ENCODE measurements at regions not wholly inside any gene's neighbourhood (a gene's known extent, or its start where the extent isn't known, plus 50 kb on each side); places are given as distances from the start of the nearest gene placed in this dataset.

- TF ChIP-seq CTCF (IDR thresholded peaks at IDR 0.05) = no peak
- no peak overlapping the region for H3K4me3 ChIP-seq
- DNase-seq (ENCODE audit: low spot score) = no peak
- H3K27ac ChIP-seq = no peak overlapping the region
- H3K36me3 ChIP-seq = no peaks in the 10 kb centered on the region
- H3K27me3 ChIP-seq = no peaks in the 10 kb centered on the region
- no peaks in the 10 kb centered on the region for H3K9me3 ChIP-seq
- no peaks in the 10 kb centered on the region for H3K4me1 ChIP-seq
These were observed 161.2 kb upstream of the ECI2 start for GRCh38 chr6:4296552-4296951.

DNA sequence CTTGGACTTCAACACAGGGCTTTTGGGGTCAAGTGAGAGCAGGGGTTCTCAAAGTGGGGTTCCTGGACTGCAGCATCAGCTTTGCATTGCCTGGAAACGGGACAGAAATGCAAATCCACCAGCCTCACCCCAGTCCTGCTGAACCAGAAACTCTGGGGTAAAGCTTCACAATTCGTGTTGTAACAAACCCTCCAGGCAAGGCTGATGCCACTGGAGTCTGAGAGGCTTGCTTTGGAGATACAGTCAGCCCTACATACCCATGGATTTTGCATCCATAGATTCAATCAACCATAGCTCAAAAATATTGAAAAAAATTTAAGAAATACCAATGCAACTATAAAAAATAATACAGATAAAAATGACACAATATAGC is 160.4 kb upstream of the ECI2 start:
- Histone ChIP-seq H3K9me3 (no peaks in the 10 kb centered on the region), H3K4me3 (no peak overlapping the region), H3K36me3 (no peaks in the 10 kb centered on the region), H3K27ac (no peak overlapping the region), H3K27me3 (no peaks in the 10 kb centered on the region), H3K4me1 (no peaks in the 10 kb centered on the region)
- TF ChIP-seq CTCF (IDR thresholded peaks at IDR 0.05) = no peak
- no peak for DNase-seq (ENCODE audit: low spot score)

DNA sequence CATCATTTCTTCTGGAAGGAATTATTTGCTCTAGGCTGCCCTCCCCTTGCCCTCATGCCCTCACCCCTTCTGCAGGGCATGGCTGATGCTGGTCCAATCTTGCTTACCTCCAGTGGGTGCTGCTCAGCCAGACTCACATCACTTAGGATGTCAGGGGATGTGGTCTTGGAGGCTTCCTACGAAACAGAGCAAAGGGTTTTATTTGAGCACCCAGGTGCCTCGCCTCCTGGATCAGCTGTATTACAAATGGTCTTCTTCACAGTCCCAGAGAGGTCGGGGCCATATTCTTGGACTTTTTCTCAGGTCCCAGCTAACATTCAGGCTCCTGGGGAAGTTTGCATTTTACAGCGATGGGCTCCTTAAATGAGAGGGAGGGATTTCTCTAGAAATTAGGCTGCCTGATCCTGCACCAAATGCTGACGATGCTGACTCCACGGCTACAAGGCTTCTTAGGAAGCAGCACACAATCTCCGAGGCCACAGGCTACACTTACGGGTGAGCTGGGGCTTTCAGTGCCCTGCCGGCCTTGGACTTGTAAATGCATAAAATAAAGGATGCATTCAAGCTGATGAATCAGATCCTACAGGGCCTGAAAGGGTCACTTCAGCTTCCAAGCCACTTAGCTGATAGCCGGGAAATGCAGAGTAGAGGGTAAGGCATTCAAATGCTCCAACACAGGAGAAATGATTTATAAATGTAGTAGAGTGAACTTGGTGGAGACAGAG is 159.8 kb upstream of the ECI2 start:
- TF ChIP-seq CTCF (IDR thresholded peaks at IDR 0.05) = no peak
- no peak for DNase-seq (ENCODE audit: low spot score)
- Histone ChIP-seq H3K27ac (no peak overlapping the region), H3K36me3 (no peaks in the 10 kb centered on the region), H3K27me3 (no peaks in the 10 kb centered on the region), H3K4me1 (no peaks in the 10 kb centered on the region), H3K4me3 (no peak overlapping the region), H3K9me3 (no peaks in the 10 kb centered on the region)

DNA sequence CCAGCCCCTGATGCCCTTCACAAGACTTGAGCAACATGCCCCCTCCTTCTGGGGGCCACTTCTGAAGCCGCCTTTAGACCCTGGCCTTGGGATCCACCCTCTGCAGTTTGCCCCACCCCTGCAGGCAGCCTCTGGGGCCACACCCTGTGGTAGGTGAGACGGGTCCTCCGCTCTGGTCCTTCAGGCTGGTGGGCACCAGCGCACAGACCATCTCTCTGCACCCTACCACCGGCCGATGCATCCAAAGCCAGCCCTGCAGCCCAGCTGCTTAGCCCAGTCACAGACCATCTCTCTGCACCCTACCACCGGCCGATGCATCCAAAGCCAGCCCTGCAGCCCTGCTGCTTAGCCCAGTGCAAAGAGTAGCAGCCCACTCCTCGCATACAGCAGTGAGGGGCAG is 159.3 kb upstream of the ECI2 start:
- no peak for TF ChIP-seq CTCF (IDR thresholded peaks at IDR 0.05)
- Histone ChIP-seq H3K4me3 (no peak overlapping the region), H3K9me3 (no peaks in the 10 kb centered on the region), H3K4me1 (no peaks in the 10 kb centered on the region), H3K27ac (no peak overlapping the region), H3K36me3 (no peaks in the 10 kb centered on the region), H3K27me3 (no peaks in the 10 kb centered on the region)
- DNase-seq (ENCODE audit: low spot score) = no peak

- Histone ChIP-seq H3K4me1 (peaks cover 0 to 8% of the 10 kb centered on the region in 2 donors), H3K27ac (no peak overlapping the region), H3K36me3 (no peaks in the 10 kb centered on the region), H3K27me3 (no peaks in the 10 kb centered on the region), H3K4me3 (no peak overlapping the region), H3K9me3 (no peaks in the 10 kb centered on the region)
- DNase-seq (ENCODE audit: low spot score) = no peak
- TF ChIP-seq CTCF (IDR thresholded peaks at IDR 0.05) = no peak
These were observed 156.4 kb upstream of the ECI2 start for GRCh38 chr6:4291453-4292403.

All from right atrium auricular region (tissue), 2 donors.